C4-2B (cell line): ENCODE measurements at regions not wholly inside any gene's neighbourhood (a gene's known extent, or its start where the extent isn't known, plus 50 kb on each side); places are given as distances from the start of the nearest gene placed in this dataset.

ENCODE experiments used
- H3K27ac ChIP-seq: fragments of 450-650 bp; 2 replicates; pipeline ENCODE4 v1.5.1; 2017
- CTCF ChIP-seq: fragments of 450-650 bp; conservative IDR thresholded peaks from 2 replicates; pipeline ENCODE4 v1.5.1; 2017; ENCODE audit warnings: mild to moderate bottlenecking
- ZFX ChIP-seq: fragments of 450-650 bp; IDR thresholded peaks from 2 replicates; pipeline ENCODE4 v1.6.1; 2017

- TF ChIP-seq CTCF = no peak
- TF ChIP-seq ZFX = no peak
- H3K27ac ChIP-seq = no peak overlapping the region
Observed at GRCh38 chr22:33221568-33221967, 163.4 kb upstream of the SYN3 start.

- H3K27ac ChIP-seq = no peak overlapping the region
- no peak for TF ChIP-seq CTCF
- TF ChIP-seq ZFX = no peak
Observed at GRCh38 chr22:33220476-33221080, 162.4 kb upstream of the SYN3 start.

- TF ChIP-seq ZFX = no peak
- no peak for TF ChIP-seq CTCF
- no peak overlapping the region for H3K27ac ChIP-seq
Observed at GRCh38 chr22:33219648-33220384, 161.6 kb upstream of the SYN3 start.

- TF ChIP-seq ZFX = no peak
- TF ChIP-seq CTCF = no peak
- H3K27ac ChIP-seq = no peak overlapping the region
Observed at GRCh38 chr22:33213383-33214075, 155.3 kb upstream of the SYN3 start.

- TF ChIP-seq CTCF = peak; percentile 90
- TF ChIP-seq ZFX = no peak
Observed at GRCh38 chr22:33209930-33210784, 152.0 kb upstream of the SYN3 start.

GRCh38 chr22:33204408-33204807, 146.2 kb upstream of the SYN3 start:
- no peak overlapping the region for H3K27ac ChIP-seq
- TF ChIP-seq CTCF (no peak), ZFX (no peak)

More at GRCh38 chr22:33209930-33210784, 152.0 kb upstream of the SYN3 start:
- H3K27ac ChIP-seq = no peak overlapping the region
